HepG2 (cell line): ENCODE measurements at regions not wholly inside any gene's neighbourhood (a gene's known extent, or its start where the extent isn't known, plus 50 kb on each side); places are given as distances from the start of the nearest gene placed in this dataset.
A peak's percentile ranks its signal among the peaks of the same experiment; 100 is the strongest.

Experiments
- ADNP ChIP-seq: sonication (generic); formaldehyde crosslinking; IDR thresholded peaks from 2 replicates; pipeline ENCODE4 v1.4.0; 2020; ENCODE audit warnings: missing genetic modification reagents
- ERF ChIP-seq: IDR thresholded peaks from 2 replicates; pipeline ENCODE4 v1.6.1; 2018; ENCODE audit warnings: missing biosample characterization, missing genetic modification reagents
- GATAD1 ChIP-seq: IDR thresholded peaks from 2 replicates; pipeline ENCODE4 v1.6.1; 2016; ENCODE audit warnings: missing genetic modification reagents, missing compliant biosample characterization
- HMG20B ChIP-seq: conservative IDR thresholded peaks from 2 replicates; pipeline ENCODE4 v1.6.1; 2016; ENCODE audit warnings: missing genetic modification reagents, missing compliant biosample characterization
- MAZ ChIP-seq, 2 experiments: sonication (generic) in 1 of 2; formaldehyde crosslinking in 1 of 2; IDR thresholded peaks; 2 replicates each; pipeline versions ENCODE4 v1.5.0 to v1.6.1; 2012 to 2020; ENCODE audit warnings: low read depth in 2 of 2, mild to moderate bottlenecking in 2 of 2, borderline replicate concordance in 1 of 2, improper control_type of control experiment in 1 of 2, low read length in 1 of 2, missing genetic modification reagents in 1 of 2, moderate library complexity in 1 of 2
- MED1 ChIP-seq: sonication (generic); formaldehyde crosslinking; IDR thresholded peaks from 2 replicates; pipeline ENCODE4 v1.4.0; 2020; ENCODE audit warnings: missing genetic modification reagents
- MIXL1 ChIP-seq: IDR thresholded peaks from 2 replicates; pipeline ENCODE4 v1.6.1; 2016
- NR0B2 ChIP-seq: sonication (generic); formaldehyde crosslinking; IDR thresholded peaks from 2 replicates; pipeline ENCODE4 v1.4.0; 2020; ENCODE audit warnings: mild to moderate bottlenecking, missing genetic modification reagents
- PHF8 ChIP-seq: sonication (generic); formaldehyde crosslinking; IDR thresholded peaks from 2 replicates; pipeline ENCODE4 v1.5.0; 2020; ENCODE audit warnings: missing genetic modification reagents
- USF2 ChIP-seq, 2 experiments: sonication (generic) in 1 of 2; formaldehyde crosslinking in 1 of 2; IDR thresholded peaks; 2 replicates each; pipeline versions ENCODE4 v1.5.1 to v1.6.1; 2011 to 2020; ENCODE audit warnings: borderline replicate concordance in 1 of 2, low read depth in 1 of 2, low read length in 1 of 2, mild to moderate bottlenecking in 1 of 2, missing genetic modification reagents in 1 of 2, moderate library complexity in 1 of 2
- YEATS4 ChIP-seq: sonication (generic); formaldehyde crosslinking; IDR thresholded peaks from 2 replicates; pipeline ENCODE4 v1.4.0; 2020; ENCODE audit warnings: missing genetic modification reagents, borderline replicate concordance
- ZFP36L1 ChIP-seq: sonication (generic); formaldehyde crosslinking; IDR thresholded peaks from 2 replicates; pipeline ENCODE4 v1.8.0; 2022; ENCODE audit warnings: mild to moderate bottlenecking, missing genetic modification reagents, moderate library complexity
- ZNF17 ChIP-seq: sonication (generic); formaldehyde crosslinking; IDR thresholded peaks from 2 replicates; pipeline ENCODE4 v1.5.0; 2020; ENCODE audit warnings: mild to moderate bottlenecking, missing genetic modification reagents
- ZNF260 ChIP-seq: sonication (generic); formaldehyde crosslinking; IDR thresholded peaks from 2 replicates; pipeline ENCODE4 v1.4.0; 2020; ENCODE audit warnings: missing genetic modification reagents, low read depth, mild to moderate bottlenecking, borderline replicate concordance
- ZNF382 ChIP-seq: sonication (generic); formaldehyde crosslinking; IDR thresholded peaks from 2 replicates; pipeline ENCODE4 v1.5.0; 2020; ENCODE audit warnings: missing genetic modification reagents, mild to moderate bottlenecking, borderline replicate concordance
- ZNF777 ChIP-seq: sonication (generic); formaldehyde crosslinking; IDR thresholded peaks from 2 replicates; pipeline ENCODE4 v1.4.0; 2020; ENCODE audit warnings: missing genetic modification reagents
- TF ChIP-seq, protein P1 (sequence below): sonication (generic); formaldehyde crosslinking; IDR thresholded peaks from 2 replicates; pipeline ENCODE4 v1.4.0; 2020; ENCODE audit warnings: mild to moderate bottlenecking, missing genetic modification reagents

DNA sequence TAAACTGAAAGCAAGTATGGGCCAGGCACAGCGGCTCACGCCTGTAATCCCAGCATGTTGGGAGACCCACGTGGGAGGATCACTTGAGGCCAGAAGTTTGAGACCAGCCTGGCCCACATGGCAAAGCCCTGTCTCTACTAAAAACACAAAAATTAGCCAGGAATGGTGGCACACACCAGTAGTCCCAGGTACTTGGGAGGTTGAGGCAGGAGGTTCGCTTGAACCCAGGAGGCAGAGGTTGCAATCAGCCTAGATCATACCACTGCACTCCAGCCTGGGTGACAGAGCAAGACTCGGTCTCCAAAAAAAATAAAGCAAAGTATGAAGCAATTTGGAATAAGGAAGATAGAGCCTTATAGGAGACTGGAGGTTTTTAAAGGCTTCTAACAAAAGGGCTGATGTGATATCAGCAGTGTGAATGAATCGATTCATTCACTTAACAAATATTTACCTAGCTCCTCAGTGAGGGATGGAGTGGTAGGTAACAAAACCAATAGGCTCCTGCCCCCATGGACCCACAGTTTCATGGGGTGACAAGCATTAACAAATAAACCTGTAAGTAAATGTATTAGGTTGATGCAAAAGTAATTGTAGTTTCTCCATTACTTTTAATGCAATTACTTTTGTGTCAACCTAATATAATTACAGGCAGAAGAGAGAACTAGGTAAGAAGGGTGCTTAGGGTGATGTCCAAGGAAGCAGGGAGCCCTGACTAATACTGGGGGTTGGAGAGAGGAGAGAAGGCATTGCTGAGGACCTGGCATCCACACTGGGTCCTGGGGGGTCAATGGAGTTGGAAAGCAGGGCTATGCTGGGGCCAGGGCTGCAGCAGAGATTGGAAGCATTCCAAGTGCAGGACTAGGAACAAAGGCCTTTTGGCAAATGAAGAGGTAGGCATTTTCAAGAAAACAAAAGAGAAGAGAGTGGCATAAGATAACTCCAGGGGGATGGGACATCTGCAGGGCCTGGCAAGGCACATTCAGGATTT, 195.4 kb upstream of the ARL4C start (continued):
- TF ChIP-seq, protein P1, sequence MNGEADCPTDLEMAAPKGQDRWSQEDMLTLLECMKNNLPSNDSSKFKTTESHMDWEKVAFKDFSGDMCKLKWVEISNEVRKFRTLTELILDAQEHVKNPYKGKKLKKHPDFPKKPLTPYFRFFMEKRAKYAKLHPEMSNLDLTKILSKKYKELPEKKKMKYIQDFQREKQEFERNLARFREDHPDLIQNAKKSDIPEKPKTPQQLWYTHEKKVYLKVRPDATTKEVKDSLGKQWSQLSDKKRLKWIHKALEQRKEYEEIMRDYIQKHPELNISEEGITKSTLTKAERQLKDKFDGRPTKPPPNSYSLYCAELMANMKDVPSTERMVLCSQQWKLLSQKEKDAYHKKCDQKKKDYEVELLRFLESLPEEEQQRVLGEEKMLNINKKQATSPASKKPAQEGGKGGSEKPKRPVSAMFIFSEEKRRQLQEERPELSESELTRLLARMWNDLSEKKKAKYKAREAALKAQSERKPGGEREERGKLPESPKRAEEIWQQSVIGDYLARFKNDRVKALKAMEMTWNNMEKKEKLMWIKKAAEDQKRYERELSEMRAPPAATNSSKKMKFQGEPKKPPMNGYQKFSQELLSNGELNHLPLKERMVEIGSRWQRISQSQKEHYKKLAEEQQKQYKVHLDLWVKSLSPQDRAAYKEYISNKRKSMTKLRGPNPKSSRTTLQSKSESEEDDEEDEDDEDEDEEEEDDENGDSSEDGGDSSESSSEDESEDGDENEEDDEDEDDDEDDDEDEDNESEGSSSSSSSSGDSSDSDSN (CRISPR knock-in tag), result no peak
- TF ChIP-seq USF2 (IDR thresholded peaks at IDR 0.05; ENCODE audit: low read depth, low read length), result no peak
- no peak for TF ChIP-seq USF2 (CRISPR knock-in tag; IDR thresholded peaks at IDR 0.05; ENCODE audit: borderline replicate concordance)
- no peak for TF ChIP-seq ERF (CRISPR knock-in tag)
- no peak for TF ChIP-seq ADNP
- no peak for TF ChIP-seq MAZ (IDR thresholded peaks at IDR 0.05; ENCODE audit: borderline replicate concordance, low read depth, low read length)
- no peak for TF ChIP-seq MAZ (CRISPR knock-in tag; IDR thresholded peaks at IDR 0.05; ENCODE audit: low read depth)
- 0 out of 2 replicates have a peak, but pooled peaks have one; percentile 16 for TF ChIP-seq HMG20B (CRISPR knock-in tag)
- peak; percentile 81 for TF ChIP-seq MED1
- no peak for TF ChIP-seq ZNF777 (CRISPR knock-in tag)
- TF ChIP-seq MIXL1, result peak; percentile 70; the same call in 1 of the 2 replicates
- no peak for TF ChIP-seq PHF8
- no peak for TF ChIP-seq ZNF382
- no peak; the same call in 1 of the 2 replicates for TF ChIP-seq ZFP36L1 (CRISPR knock-in tag)
- TF ChIP-seq YEATS4, result no peak
- TF ChIP-seq NR0B2 (CRISPR knock-in tag), result 0 out of 2 replicates have a peak, but pooled peaks have one; percentile 23
- no peak for TF ChIP-seq GATAD1
- no peak; the same call in 1 of the 2 replicates for TF ChIP-seq ZNF17
- no peak for TF ChIP-seq ZNF260 (CRISPR knock-in tag)
